ENCODE measurements at regions not wholly inside any gene's neighbourhood (a gene's known extent, or its start where the extent isn't known, plus 50 kb on each side); places are given as distances from the start of the nearest gene placed in this dataset.
"Not testable (repeated sequence)": the region's sequence is repeated elsewhere in the genome, so short reads cannot be mapped to it uniquely, and the experiment has no call there.

DNA sequence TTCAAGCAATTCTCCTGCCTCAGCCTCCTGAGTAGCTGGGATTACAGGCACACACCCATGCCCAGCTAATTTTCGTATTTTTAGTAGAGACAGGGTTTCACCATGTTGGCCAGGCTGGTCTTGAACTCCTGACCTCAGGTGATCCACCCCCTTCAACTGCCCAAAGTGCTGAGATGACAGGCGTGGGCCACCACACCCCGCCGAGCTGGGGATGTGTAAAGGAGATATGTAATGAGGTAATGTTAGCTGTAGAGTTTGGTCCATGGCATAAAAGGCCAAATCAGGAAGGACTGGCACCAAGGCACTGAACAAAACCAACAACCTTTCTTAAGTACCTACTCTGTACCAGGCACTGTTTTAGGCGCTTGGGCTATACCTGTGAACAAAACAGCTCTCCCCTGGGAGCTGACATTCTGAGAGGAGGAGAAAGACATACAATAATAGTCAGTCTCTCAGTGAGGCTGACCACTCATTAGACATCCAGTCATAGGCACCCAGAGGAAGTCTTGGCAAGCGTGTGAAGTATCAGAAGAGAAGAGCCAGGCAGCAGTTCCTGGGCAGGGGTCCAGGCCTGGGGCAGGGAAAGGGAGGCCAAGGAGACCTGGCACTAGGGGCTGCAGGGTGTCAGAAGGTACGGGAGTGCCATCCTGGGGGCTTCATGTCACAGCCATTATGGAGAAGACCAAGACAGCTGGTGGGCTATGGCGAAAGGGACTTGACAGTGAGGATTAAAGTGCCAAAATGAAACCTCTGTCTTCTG lies 164.8 kb upstream of the DTNBP1 start:
- no peak for DNase-seq

DNA sequence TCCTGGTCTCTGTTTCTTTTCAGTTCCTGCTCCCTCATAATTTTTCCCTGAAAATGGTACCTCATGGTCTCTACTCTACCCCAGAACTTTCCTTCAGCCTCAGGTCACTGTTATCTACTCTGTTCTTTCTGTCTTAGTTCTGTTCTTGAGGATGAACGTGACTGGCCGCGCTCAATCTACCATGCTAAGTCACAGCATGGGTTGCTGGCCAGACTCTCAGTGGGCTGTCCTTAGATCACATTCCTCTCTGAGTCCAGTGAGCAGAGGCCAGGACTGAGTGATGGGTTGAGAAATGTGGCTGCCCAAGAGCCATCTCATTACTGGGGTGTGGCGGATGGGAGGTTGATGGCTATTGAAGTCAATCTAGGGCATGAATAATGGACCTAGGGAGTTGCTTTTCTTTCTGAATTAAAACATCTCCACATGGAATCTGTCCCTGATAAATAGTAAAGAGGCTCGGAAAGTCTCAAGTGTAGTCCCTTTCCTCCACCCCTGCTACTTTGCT lies 164.0 kb upstream of the DTNBP1 start:
- DNase-seq = no peak

DNA sequence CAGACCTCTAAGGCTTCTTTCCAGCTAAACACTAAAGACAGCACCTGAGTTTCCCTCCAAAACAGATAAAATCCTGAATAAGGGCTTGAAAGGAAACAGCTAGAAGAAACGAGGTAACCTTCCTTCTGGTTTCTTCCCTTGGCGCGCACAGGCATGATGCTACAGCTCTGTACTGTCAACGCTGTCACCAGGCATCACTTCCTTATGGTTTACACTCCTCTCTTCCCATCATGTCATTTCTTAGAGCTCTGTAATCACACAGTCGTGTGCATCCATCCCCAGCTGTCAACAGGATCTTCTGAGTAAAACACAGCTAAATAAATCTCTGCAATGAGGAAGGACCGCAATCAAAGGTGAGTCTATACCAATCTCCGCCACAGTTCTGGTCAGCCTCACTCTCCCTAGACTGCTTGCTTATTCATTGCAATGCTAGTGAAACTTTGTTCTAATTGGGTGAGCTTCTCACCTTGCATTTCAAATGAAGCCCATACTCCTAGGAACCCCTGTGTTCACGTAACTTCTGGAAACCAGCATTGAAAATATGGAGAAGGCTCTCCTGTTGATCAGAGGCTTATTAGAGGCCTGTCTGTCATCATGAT lies 162.6 kb upstream of the DTNBP1 start:
- DNase-seq = no peak

DNA sequence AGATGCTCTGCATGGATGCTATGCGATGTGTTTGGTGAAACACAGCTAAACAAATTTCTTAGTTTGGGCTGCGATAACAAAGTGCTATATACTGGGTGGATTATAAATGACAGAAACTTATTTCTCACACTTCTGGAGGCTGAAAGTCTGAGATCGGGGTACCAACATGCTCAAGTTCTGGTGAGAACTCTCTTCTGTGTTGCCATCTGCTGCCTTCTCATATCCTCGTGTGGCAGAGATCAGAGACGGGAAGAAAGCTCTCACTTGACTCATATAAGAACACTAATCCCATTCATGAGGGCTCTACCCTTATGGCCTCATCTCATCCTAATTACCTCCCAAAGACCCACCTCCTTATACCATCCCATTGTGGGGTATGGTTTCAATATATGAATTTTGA lies 162.0 kb upstream of the DTNBP1 start:
- no peak for DNase-seq

DNA sequence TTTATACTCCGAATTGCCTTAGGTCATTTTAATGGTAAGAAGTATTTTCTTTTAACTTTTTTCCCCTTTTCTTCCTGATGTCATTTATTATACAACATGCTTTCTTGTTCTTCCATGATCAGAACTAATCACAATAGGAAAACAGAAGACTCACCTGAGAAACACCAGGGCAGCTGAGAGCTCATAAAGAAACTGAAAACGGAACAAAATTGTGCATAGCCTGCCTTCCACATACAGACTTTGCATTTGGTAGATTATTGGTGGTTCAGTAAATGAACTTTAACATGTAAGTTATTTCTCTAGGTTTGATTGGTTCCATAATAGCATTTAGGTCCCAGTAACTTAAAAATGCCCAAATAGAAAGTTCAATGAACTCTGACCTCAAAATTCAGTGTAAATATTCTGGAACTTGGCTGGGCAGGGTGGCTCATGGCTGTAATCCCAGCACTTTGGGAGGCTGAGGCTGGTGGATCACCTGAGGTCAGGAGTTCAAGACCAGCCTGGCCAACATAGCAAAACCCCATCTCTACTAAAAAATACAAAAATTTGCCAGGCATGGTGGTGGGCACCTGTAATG lies 161.1 kb upstream of the DTNBP1 start:
- no peak for DNase-seq

DNA sequence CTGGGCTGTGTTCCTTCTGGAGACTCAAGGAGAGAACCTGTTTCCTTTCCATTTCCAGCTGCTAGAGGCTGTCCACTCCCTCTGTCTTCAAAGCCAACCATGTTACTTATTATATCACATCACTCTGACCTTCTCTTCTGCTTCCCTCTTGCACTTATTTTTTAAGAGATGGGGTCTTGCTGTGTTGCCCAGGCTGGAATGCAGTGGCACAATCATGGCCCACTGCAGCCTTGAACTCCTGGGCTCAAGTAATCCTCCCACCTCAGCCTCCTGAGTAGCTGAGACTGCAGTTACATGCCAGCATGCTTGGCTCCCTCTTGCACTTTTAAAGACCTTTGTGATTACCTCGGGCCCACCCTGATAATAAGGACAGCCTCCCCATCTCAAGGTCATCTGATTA lies 160.0 kb upstream of the DTNBP1 start:
- no peak for DNase-seq

DNA sequence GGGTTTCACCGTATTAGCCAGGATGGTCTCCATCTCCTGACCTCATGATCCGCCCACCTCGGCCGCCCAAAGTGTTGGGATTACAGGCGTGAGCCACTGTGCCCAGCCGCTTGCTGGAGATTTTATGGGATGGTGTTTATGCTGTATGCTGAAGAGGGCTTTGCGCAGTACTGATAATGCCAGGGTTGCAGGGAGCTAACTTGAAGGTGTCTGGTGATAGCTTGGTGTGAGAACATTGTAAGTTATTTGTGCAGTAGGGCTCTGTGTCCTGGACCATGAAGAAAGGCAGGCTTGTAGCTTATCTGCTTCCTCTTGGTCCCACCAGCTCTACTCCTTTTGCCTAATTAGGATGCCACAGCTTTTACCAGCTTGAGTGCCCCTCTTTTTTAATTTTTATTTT lies 157.0 kb upstream of the DTNBP1 start:
- no peak for DNase-seq

DNA sequence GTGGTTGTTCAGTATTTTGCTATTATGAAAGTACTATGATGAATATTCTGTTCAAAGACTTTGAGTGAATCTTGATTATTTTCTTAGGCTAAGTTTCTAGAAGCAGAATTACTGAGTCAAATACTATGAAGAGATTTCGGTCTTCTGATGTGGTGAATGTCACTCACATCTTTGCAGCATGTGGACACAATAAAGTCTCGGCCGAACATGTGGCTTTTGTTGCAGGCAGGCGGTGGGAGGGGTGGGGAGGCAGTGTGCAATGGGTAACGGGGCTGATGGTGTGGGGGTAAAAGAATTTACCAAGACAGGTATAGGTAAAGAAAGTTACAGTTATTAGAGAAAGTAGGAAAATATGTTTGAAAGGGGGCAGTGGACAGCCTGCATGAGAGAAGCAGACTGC lies 156.4 kb upstream of the DTNBP1 start:
- no peak for DNase-seq

DNA sequence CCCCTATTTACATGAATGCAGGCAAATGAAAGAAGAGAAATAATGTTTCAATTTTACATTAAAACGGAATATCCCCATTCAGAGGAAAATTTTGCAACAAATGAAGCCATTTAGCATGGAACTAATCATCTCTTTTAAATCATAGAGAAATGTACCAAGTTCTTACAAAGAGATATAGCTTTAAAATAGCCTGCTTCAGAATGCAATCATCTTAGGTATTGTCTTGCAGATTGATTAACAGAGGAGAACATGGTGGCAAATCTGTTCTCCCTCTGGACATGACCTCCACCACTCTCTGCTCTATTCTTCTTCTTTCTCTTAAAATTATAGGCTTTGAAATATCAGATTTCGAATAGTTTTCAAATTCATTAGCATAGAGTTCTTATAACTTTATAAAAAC lies 155.7 kb upstream of the DTNBP1 start:
- no peak for DNase-seq

DNA sequence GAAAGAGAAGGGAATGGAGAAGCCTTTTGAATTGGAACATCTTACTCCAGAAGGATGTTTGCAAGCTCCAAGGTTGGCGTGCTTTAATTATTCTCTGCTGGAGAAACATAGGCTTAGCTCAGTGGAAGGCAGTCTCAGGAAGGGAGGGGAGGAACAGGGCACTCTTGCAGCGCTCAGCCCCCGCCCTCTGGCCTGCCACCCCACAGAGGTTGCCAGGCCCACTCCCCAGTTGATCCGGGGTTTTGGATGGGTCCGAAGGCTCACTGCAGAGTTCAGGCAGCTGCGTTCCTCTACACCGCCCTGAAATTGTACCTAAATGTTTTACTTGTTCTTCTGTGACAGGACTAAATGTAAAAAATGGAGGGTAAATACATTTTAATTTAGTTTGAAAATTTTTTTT lies 155.2 kb upstream of the DTNBP1 start:
- no peak for DNase-seq

DNA sequence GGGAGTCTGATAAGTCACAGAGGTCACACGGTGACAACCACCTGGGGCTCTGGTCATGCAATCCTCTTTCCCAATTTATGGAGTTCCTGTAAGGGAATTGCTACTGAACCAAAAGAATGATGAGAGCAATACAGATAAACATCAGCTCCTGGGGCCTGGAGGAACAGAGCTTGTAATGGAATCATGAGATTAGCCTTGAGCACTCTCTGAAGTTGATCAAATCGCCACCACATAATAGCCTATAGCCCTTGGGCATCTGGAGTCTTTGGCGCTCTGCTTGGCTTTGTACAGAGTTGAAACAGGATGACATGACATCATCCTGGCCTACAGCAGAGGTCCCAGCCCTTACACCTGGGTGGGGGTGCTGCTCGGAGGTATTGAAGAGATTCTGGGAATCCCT lies 154.3 kb upstream of the DTNBP1 start:
- DNase-seq = no peak

DNA sequence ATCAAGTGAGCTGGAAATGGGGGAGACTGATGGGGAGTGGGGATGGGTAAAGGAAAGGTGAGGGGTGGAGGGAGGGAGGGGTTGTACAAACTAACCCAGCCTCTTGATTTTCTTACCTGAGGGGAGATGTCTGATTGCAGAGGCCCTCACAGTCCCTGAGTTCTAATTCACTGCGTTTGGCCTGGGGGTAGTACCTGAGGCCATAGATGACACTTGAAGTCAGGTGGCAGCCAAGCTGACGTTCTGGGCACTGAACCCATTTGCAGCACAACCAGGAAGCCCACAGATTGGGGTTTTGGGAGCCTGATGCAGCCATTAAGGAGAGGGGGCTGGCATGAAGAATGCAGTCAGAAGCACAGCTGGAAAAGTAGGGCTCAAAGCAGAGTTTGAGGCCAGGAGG lies 153.8 kb upstream of the DTNBP1 start:
- no peak for DNase-seq

DNA sequence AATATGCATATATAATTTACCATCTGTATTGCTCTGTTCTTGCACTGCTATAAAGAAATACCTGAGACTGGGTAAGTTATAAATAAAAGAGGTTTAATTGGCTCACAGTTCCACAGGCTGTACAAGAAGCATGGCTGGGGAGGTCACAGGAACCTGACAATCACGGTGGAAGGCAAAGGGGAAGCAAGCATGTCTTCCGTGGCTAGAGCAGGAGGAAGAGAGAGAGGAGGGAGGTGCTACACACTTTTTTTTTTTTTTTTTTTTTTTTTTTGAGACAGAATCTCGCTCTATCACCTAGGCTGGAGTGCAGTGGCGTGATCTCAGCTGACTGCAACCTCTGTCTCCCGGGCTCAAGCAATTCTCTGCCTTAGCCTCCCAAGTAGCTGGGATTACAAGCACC lies 150.9 kb upstream of the DTNBP1 start:
- DNase-seq = not testable (repeated sequence)

DNA sequence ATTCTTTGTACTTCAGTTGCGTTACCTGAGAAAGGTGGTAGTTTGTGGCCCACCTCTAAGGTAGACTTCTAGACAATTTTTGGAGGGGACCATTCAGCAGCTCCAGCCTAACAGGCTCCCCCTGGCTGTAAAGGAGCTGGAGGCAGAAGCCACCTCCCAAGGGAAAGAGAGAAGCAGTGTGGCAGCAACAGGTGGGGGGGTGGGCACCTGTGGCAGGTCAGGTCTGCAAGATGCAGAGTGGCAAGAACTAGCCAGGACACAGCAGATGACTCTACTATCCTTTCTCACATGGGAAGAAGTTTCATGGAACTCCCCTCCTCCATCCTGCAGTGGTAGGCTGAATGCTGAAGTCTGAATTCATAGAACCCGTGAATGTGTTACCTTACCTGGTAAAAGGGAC lies 148.3 kb upstream of the DTNBP1 start:
- no peak for DNase-seq

DNA sequence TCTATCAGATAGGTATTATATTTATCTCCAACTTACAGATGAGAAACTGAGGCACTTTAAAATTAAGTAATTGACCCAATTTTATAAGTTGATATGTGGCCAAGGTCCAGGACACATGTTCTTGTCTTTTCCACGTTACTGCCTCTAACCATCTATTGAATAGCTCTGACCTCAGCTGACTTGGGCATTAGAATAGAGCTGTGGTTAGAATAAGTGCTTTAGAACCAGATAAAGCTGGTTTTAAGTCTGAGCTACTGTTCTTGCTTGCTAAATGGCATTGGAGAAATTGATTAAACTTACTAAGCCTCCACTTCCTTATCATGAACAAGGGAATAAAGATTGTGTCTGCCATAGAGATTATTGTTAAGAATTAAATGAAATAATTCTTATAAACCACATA lies 147.8 kb upstream of the DTNBP1 start:
- no peak for DNase-seq

DNA sequence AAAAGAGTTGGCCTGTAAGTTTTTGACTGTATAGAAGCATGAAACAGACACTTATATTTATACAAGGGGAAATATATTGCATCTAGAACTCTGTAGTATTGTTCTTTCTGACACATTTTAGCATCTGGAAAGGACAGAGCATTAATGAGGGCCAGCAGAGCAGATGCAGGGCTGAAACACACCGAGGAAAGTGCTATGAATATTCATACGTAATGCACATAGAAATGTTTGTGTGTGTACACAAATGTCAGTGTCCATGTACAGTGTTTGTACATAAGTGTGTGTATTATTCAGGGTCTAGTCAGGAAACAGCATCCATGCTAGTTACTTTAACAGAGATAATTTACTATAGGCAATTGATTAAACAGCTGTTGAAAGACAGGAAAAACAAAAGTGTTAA lies 146.5 kb upstream of the DTNBP1 start:
- DNase-seq = no peak

DNA sequence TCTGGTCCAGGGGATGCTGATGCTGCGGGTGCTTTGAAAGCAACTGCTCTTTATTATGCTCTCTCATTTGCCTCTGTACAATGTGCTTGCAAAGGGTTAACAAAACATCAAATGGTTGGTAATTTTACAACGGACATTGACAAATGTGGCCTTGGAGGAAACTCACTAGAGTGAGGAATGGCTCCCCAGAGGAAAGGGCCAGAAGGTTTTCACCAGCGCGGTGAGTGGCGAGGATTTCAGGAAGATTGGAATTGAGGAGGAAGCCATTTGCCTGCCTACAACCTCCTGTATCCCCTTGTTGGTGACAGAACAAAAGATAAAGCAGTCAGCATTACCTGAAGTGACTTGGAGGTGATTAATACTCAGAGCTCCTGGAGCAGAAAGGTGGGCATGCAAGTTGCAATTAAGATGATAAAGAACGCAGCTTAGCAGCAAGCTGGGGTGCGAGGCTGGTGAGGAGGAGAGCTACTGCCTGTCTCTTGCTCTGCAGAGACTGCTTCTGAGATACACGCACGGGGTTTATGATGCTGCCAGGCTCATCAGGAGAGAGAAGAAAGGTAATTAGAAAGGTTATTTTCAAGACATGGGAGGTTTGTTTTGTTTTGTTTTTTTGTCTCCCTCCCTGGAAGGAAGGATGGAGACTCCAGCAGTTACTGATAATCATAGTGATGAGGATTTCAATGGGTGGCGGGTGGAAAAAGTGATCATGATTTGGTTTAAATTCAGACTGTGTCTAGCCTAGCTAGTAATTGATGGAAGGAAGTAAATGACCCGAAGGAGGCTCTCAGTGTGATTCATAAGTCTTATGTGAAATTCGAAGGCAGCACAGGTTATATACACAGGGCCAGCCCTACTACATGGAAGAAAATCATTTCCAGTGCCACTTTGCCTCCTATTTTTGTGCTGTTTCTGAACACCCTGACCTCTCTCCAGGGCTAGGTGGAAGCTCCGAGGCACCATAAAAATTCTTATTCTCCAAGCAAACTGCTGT lies 141.6 kb upstream of the DTNBP1 start:
- DNase-seq = no peak

DNA sequence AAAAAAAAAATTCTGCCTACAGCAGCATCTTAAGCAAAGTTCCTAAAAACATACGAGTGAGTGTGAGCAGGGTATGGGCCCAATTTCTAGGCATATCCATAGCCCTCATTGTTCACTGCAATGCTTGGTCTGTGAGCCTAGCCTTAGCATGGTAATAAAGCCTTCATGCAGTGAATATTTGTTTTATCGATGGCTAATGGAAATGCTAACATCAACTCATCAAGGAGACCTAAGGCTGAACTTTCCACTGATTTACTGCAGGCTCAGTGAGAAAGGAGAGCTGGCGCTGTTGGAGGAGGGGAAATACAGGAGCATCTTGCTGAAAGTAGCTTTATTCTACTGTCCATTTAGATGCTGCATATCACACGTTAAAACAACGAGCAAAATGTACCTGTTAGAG lies 139.6 kb upstream of the DTNBP1 start:
- DNase-seq = no peak

DNA sequence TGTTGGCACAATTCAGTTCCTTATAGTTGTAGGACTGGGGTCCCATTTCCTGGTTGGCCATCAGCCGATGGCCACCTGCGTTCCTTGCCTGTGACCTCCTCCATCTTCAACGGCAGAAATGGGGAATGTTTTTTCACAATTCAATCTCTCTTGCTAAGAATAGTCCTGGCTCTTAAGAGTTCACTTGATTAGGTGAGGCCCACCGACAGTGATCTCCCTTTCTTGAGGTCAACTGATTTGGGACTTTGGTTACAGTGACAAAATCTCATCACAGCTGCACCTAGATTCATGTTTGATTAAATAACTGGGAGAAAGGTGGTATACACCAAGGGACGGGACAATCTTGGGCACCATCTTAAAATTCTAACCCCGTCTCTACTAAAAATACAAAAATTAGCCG lies 139.1 kb upstream of the DTNBP1 start:
- no peak for DNase-seq

DNA sequence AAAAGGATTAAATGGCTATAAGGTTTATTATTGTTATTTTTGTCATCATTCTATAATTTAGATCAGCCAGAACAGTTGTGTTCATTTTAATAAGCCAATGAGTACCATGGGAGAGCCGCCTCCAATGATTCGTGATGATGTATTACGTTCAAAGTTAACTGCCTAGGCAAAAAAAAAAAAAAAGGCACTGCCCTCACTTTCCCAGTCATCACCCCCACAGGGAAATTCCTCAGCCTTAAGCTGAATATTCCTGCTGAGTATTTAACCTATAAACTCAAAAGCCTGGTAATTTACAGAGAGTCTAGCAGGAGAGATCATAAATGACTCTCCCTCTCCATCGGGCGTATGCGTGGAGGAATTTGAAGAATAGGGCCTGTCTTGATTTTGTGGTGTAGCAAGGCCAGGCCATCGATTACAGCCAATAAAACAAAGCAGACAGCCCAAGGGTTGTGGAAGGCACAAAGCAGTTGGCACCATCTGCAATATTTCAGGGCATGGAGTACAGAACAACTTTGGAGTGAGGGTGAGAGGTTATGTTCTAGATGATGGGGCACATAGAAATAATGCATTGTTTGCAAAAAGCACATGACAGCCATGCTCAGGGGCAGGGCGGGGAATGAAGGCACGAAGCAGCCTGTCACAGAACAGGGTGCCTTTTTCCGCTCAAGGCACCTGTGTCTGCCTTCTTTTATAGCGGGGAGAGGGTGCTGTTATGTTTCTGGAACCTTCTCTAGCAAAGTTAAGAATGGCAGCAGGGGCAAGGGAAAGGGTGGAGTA lies 138.2 kb upstream of the DTNBP1 start:
- DNase-seq = no peak

DNA sequence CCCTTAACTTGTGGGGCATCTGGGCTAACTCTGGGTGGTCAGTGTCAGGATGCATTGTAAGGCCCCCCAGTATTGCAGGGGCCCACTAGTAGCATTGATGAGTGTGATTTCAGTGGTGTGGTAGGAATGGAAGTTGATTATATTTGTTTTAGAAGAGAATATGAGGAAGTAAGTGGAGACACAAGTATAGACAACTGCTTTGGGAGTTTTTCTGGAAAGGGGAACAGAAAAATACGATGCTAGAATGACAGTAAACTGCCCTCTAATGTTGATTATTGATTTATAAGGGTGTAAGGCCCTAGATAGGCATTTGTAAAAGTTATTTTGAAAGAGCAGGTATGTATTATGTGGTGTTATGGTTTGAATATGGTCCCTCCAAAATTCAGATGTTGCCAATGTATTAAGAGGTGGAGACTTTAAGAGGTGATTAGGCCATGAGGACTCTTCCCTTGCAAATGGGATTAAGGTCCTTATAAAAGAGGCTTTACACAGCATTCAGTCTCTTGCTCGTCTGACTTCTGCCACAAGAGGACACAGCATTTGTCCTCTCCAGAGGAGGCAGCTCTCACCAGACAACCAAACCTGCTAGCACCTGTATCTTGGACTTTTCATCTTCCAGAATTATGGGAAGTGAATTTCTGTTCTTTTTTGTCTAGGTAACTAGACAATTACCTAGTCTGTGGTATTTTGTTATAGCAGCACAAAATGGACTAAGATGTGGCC lies 135.9 kb upstream of the DTNBP1 start:
- no peak for DNase-seq

DNA sequence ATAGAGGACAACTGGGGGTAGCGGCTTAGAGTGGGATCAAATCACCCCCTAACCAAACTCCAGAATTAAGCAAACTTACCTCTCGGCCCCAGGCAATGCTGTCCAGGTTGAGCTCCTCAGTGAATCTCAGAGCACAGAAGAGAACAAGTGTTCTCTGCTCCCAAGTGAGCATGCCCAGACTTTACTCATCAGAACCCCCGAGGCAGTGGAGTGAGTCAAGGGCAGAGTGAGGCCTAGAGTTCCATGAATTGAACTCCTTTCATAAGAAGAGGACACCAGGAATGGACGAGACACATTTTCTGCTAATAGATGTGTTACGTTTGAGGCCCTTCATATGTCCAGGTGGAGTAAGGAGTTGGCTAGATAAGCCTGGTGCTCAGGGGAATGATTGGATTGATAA lies 134.0 kb upstream of the DTNBP1 start:
- no peak for DNase-seq
